ENCODE measurements at regions not wholly inside any gene's neighbourhood (a gene's known extent, or its start where the extent isn't known, plus 50 kb on each side); places are given as distances from the start of the nearest gene placed in this dataset.

GRCh38 chr4:115501656-115502055 is 388.2 kb upstream of the NDST4 start:
- TF ChIP-seq CTCF (IDR thresholded peaks at IDR 0.05) (no peak), POLR2A (IDR thresholded peaks at IDR 0.05) (no peak)
